Neuron (in vitro differentiated cells): ENCODE measurements at regions not wholly inside any gene's neighbourhood (a gene's known extent, or its start where the extent isn't known, plus 50 kb on each side); places are given as distances from the start of the nearest gene placed in this dataset.
A peak's percentile ranks its signal among the peaks of the same experiment; 100 is the strongest.

ENCODE experiments used
- H2AFZ ChIP-seq: one replicate; pipeline ENCODE4 v1.6.1; 2013; ENCODE audit warnings: low read depth, mild to moderate bottlenecking, inconsistent platforms, low read length, moderate library complexity
- H3K27me3 ChIP-seq: one replicate; pipeline ENCODE4 v1.6.1; 2013; ENCODE audit warnings: low read length; ENCODE audit not compliant: insufficient read depth
- H3K36me3 ChIP-seq: one replicate; pipeline ENCODE4 v1.6.1; 2013; ENCODE audit warnings: low read length; ENCODE audit not compliant: insufficient read depth
- H3K4me1 ChIP-seq: one replicate; pipeline ENCODE4 v1.6.1; 2013; ENCODE audit warnings: low read length; ENCODE audit not compliant: insufficient read depth
- H3K4me3 ChIP-seq: 2 replicates; pipeline ENCODE4 v1.5.1; 2013; ENCODE audit warnings: mild to moderate bottlenecking, low read length, moderate library complexity
- H3K9me3 ChIP-seq: one replicate; pipeline ENCODE4 v1.6.1; 2013; ENCODE audit warnings: low read length

GRCh38 chr4:113826421-113826820, 64.9 kb upstream of the CAMK2D start:
- Histone ChIP-seq H3K36me3 (no peaks in the 10 kb centered on the region), H3K27me3 (no peaks in the 10 kb centered on the region), H3K4me3 (no peak overlapping the region), H3K4me1 (peaks cover 22% of the 10 kb centered on the region), H2AFZ (no peak overlapping the region), H3K9me3 (no peaks in the 10 kb centered on the region)

GRCh38 chr4:113825272-113825671, 63.7 kb upstream of the CAMK2D start:
- Histone ChIP-seq H3K9me3 (no peaks in the 10 kb centered on the region), H2AFZ (no peak overlapping the region), H3K27me3 (no peaks in the 10 kb centered on the region), H3K4me1 (peaks cover 17% of the 10 kb centered on the region), H3K4me3 (no peak overlapping the region), H3K36me3 (no peaks in the 10 kb centered on the region)

GRCh38 chr4:113824396-113824795, 62.9 kb upstream of the CAMK2D start:
- Histone ChIP-seq H3K27me3 (no peaks in the 10 kb centered on the region), H3K36me3 (no peaks in the 10 kb centered on the region), H2AFZ (no peak overlapping the region), H3K4me3 (no peak overlapping the region), H3K4me1 (peaks cover 17% of the 10 kb centered on the region), H3K9me3 (no peaks in the 10 kb centered on the region)

- no peak overlapping the region for H3K4me3 ChIP-seq
These were observed 61.7 kb upstream of the CAMK2D start for GRCh38 chr4:113823291-113823659.

GRCh38 chr4:113822555-113823290, 61.2 kb upstream of the CAMK2D start:
- Histone ChIP-seq H3K36me3 (no peaks in the 10 kb centered on the region), H3K4me3 (no peak overlapping the region), H3K4me1 (peaks cover 17% of the 10 kb centered on the region), H3K27me3 (no peaks in the 10 kb centered on the region), H2AFZ (no peak overlapping the region), H3K9me3 (no peaks in the 10 kb centered on the region)

More at GRCh38 chr4:113823291-113823659, 61.7 kb upstream of the CAMK2D start:
- H3K27me3 ChIP-seq = no peaks in the 10 kb centered on the region
- peaks cover 17% of the 10 kb centered on the region for H3K4me1 ChIP-seq
- no peak overlapping the region for H2AFZ ChIP-seq
- no peaks in the 10 kb centered on the region for H3K9me3 ChIP-seq
- H3K36me3 ChIP-seq = no peaks in the 10 kb centered on the region

- no peaks in the 10 kb centered on the region for H3K9me3 ChIP-seq
- H2AFZ ChIP-seq = no peak overlapping the region
- no peaks in the 10 kb centered on the region for H3K27me3 ChIP-seq
- H3K4me3 ChIP-seq = no peak overlapping the region
- peaks cover 17% of the 10 kb centered on the region for H3K4me1 ChIP-seq
- H3K36me3 ChIP-seq = no peaks in the 10 kb centered on the region
These were observed 60.3 kb upstream of the CAMK2D start for GRCh38 chr4:113821856-113822255.

GRCh38 chr4:113820108-113820507, 58.6 kb upstream of the CAMK2D start:
- Histone ChIP-seq H3K4me3 (no peak overlapping the region), H2AFZ (no peak overlapping the region), H3K9me3 (no peaks in the 10 kb centered on the region), H3K4me1 (peaks cover 17% of the 10 kb centered on the region), H3K27me3 (no peaks in the 10 kb centered on the region), H3K36me3 (no peaks in the 10 kb centered on the region)

- Histone ChIP-seq H3K4me3 (no peak overlapping the region), H2AFZ (no peak overlapping the region), H3K4me1 (peaks cover 5% of the 10 kb centered on the region), H3K36me3 (no peaks in the 10 kb centered on the region), H3K27me3 (no peaks in the 10 kb centered on the region), H3K9me3 (no peaks in the 10 kb centered on the region)
These were observed 54.3 kb upstream of the CAMK2D start for GRCh38 chr4:113815826-113816225.

GRCh38 chr4:113811359-113811758, 49.8 kb upstream of the CAMK2D start:
- H3K9me3 ChIP-seq = no peaks in the 10 kb centered on the region
- peak overlapping the region; percentile 26 for H2AFZ ChIP-seq
- H3K4me3 ChIP-seq = no peak overlapping the region
- peaks cover 9% of the 10 kb centered on the region for H3K4me1 ChIP-seq
- no peaks in the 10 kb centered on the region for H3K27me3 ChIP-seq
- no peaks in the 10 kb centered on the region for H3K36me3 ChIP-seq
